NCI-H82 treated with DMSO at 0.1 percent for 48 hours (cell line): ENCODE measurements at regions not wholly inside any gene's neighbourhood (a gene's known extent, or its start where the extent isn't known, plus 50 kb on each side); places are given as distances from the start of the nearest gene placed in this dataset.

Experiments
- DNase-seq: peaks from one replicate; lab custom pipeline; 2025; ENCODE audit not compliant: unreplicated experiment; lab: John Stamatoyannopoulos, UW

DNA sequence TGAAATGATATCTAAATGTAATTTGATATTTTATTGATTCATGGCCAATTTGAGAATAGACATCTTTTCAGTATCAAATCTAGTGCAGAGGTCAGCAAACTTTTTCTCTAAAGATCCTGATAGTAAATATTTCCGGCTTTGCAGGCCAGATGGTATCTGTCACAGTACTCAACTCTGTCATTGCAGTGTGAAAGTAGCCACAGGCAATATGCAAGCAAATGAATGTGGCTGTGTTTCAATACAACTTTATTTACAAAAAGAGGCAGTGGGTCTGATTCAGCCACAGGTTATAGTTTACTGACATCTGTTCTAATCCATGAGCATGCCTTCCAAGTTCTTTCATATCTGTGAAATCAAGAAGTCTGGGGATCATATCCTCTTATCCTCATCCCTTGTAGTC, 221.2 kb downstream of the PRDM2 start:
- no peak for DNase-seq

DNA sequence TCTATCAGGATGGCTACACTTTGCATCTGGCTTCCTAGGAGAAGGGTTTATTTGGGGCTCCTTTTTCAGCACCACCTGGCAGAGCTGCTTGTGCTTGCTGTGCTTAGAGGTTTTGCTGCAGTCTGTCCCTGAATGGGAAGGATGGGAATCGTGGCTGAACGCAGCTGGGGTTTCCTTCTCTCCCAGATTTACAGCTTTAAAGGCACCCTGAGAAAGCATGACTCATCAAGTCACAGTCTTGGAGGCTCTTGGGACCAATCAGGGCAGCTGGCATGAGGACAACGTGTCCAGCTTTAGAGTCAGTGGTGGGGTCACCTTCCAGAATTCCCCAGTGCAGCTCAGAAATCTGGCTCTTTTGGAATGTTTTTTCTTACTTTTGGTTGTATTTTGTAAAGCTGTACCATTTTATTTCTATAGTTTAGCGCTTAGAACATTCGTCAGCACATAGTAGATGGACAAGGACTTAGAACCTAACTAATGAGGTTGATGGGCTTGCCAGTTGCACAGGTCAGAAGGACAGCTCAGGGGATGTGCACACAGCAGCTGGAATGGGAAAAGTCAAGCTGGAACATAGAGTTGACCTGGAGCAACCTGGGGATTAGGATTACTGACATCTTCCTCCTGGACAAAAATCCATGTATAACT, 222.6 kb downstream of the PRDM2 start:
- no peak for DNase-seq

DNA sequence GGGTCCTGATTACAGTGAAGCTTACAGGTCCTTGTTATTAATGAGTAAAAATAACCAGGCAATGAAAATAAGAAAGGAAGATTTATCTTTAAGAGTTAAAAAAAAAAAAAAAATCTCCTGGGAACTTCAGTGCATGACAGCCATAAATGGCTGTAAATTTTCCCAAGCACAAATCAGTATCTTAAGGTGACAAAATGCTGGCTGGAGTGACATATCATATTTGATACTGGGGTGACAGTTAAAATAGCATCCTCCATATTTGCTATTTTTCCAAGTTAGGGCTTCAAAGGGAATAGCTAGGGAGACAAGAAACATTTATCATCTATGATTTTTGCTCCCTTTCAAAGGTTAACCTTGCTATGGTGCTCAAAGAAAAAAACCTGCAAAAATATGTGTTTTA, 226.6 kb downstream of the PRDM2 start:
- no peak for DNase-seq

DNA sequence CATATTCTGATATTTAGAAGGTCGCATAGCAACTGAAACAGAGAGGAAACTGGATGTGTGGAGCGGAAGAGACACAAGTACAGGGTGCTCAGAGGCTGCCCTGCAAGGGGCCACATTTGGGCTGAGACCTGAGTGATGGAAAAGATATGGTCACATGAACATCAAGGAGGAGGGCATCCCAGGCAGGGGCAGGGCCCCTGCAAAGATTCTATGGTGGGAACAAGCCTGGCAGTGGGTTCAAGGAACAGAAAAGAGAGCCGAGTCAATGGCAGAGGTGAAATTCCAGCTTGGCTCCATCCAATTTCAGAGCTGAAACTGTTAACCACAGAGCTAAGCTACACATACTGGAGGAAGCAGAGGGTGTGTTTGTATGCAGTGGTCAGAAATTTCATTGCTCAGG, 227.7 kb downstream of the PRDM2 start:
- DNase-seq: no peak

DNA sequence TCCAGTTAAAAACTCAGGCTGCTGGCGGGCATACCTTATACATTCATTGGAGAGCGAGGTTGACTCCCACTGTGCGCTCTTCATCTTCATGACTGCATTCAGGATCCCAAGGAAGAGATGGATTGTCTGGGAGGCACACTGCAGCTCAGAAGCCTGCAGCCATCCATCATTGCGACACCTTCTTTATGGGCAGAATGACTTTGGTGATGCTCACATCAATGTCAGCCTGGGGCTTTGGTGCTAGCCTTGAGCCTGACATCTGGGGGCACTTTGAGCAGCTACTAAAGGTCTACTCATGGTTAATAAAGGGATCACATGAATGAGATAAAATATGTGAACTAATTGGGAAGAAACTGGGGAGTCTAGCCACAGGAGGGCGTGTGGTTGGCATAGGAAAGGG, 229.3 kb downstream of the PRDM2 start:
- no peak for DNase-seq

DNA sequence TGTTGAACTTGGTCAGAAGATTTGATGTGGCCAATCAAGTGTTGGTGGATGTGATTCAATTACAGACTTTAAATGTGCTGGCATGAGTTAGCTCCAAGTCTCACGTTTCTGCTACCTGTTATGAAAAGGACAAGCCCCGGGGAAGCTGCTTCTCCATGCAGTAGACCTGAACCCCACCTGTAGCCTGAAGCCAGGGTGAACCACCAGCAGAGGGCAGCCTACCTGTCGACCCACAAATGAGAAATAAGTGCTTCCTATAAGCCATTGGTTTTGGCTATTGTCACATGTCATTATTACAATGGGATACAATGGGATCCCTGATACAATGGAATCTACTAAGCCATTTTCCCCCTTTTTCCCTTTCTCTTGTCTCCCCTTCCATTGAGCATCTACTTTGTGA, 230.2 kb downstream of the PRDM2 start:
- DNase-seq: no peak

DNA sequence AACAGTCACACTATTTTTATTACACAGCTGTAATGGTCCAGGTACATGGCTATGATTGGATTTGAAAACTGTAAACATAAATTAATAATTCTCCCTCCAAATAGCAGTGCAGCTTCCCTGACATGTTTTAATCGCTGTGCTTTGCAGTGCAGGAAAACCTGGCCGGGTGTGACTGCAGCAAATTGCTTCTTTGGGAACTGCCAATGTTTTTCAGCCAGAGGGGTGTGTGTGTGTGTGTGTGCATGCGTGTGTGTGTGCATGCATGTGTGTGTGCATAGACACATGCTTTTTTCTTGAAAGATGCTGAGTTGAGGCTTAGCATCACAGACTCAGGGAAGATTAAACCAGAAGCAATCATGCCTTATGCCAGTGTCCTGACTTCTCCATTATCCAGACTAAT, 231.2 kb downstream of the PRDM2 start:
- no peak for DNase-seq

DNA sequence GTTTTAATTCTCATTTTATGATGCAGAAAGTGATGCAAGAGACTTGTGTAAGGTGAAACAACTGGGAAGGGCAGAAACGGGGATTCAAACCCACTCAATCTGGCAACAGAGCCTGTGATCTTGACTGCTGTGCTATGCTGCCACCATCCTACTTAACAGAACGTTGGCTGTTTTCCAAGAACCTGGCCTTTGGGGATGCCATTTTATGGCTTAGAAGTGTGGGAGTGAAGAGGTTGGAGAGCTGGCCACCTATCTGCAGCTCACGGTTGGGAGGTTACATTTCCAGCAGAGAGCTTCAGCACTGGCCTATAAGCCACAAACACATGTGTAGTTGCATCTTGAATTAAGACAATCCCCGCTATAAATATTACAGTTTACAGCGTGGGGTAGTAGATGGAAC, 235.3 kb downstream of the PRDM2 start:
- DNase-seq: no peak

DNA sequence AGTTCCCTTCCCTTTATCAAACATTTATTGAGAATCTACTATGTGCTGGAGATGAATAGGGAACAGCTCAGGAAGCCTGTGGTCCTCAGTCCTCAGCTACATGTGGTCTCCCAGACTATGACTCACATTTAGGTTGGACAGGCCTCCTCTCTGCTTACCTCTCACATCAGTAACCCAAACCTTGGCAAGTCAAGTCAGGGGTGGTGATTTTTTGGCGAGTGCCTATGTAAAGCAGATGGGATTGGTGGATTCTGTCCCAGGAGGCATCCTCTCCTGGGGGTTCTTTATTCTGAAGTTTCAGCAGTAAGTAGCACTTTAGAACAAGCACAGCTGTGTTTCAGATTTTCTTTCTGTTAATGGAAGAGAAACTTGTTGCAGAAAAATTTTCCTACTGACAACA, 241.3 kb downstream of the PRDM2 start:
- no peak for DNase-seq

DNA sequence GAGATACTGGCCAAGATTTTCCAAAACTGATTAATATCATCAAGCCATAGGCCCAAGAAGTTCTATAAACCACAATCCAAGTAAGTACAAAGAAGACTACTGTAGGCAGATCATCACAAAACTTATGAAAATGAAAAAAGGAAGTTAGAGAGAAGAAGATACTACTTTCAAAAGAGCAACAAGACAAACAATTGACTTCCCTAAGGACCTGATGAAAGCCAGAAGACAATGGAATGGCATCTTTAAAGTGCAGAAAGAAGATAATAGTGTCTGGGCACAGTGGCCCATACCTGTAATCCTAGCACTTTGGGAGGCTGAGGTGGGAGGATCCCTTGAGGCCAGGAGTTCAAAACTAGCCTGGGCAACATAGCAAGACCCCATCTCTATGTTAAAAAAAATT, 243.1 kb downstream of the PRDM2 start:
- DNase-seq: no peak

DNA sequence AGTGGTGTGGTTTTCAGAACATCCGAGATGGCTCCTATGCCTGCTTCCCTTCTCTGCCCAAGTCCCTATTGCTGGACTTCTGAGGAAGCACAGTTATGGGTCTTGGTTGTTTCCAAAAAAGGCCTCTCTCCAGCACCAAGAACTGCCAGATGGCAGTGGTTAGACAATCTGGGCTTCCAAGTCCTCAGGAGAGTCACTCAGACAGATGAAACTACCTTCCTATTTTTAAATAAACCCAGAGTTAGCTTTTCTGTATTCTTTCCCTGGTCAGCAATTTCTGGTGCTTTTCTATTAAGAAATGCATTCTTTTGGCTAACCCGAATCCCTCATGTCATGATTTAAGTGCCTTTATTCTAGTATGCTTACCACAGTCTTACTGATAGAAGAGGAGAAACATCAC, 245.9 kb downstream of the PRDM2 start:
- DNase-seq: no peak

DNA sequence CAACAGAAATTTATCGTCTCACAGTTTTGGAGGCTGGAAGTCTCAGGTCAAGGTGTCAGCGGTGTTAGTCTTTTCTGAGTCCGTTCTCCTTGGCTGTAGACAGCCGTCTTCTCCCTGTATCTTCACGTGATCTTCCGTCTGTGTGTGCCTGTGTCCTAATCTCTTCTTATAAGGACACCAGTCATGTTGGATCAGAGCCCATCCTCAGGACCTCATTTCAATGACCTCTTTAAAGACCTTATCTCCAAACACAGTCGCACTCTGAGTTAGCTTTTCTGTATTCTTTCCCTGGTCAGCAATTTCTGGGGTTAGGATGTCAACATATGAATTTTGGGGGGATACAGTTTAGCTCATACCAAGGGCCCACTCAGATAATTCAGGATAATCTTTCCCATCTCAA, 247.7 kb downstream of the PRDM2 start:
- DNase-seq: no peak

DNA sequence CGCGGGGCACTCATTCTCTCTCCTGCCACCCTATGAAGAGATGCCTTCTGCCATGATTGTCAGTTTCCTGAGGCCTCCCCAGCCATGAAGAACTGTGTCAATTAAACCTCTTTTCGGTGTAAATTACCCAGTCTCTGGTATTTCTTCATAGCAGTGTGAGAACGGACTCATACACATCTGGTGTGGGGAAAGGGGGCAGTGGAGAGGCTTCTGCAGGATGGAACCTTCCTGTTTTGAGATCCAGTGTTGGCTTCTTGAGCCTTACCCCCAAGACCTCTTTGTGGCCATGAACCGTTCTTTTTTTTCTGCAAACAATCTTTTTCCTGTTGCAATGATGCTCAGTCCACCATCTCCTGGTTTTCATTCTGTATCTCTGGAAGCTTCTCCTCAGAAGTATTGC, 248.4 kb downstream of the PRDM2 start:
- no peak for DNase-seq

DNA sequence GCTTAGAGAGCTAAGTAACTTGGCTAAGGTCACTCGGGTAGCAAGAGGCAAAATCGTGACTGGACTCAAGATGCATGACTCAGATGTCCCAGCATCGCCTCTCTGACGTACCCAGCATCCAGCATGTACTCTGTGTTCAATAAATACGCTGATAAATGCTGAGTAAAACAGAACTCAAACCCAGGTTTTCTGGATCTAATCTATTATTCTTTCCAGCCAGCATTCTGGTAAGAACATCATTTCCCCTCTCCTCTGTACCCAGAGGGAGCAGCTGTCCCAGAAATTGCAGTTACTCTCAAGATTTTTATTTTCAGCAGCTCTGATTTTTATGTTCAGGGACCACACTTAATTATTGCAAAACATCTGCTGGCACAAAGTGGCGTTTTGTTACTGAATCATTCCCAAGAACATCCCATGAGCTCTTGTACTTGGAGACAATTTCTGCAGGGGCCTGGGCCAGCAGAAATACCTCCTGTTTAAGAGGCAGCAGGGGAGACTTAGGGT, 249.0 kb downstream of the PRDM2 start:
- DNase-seq: no peak

DNA sequence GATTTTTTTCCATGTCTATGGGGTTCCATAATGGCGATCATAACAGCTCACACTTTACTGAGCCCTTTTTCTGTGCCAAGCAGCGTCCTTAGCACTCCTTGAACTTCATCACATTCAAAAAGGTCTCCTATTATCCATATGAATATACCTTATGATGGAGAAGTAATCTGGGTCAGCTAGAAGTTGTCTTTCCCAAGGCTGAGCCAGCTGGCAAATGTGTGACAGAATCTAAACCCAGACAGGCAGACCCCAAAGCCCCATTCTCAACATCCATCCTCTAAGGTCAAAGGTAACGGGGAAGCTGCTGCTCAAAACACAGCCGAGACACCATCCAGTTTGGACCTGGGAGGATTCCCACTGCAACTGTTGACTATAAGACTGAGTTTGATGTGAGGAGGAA, 249.6 kb downstream of the PRDM2 start:
- DNase-seq: no peak

DNA sequence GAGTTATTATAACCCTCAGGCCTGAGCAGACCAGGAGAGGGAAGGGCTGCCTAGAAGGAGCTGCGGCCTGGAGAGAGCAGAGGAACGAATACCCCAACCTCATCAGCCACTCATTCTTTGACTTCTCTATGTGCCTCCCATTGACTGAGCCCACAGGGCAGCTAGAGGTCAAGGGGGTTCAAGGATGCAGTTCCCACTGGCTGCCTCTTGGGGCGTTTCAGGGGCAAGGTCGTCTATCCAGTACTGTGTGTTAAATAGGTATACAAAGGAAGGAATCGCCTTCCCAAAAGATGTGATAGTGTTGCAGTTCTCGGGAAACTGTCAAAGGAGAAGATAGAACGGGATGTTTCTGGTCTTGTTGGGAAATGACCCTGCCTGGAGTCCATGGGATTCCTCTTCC, 250.6 kb downstream of the PRDM2 start:
- no peak for DNase-seq

DNA sequence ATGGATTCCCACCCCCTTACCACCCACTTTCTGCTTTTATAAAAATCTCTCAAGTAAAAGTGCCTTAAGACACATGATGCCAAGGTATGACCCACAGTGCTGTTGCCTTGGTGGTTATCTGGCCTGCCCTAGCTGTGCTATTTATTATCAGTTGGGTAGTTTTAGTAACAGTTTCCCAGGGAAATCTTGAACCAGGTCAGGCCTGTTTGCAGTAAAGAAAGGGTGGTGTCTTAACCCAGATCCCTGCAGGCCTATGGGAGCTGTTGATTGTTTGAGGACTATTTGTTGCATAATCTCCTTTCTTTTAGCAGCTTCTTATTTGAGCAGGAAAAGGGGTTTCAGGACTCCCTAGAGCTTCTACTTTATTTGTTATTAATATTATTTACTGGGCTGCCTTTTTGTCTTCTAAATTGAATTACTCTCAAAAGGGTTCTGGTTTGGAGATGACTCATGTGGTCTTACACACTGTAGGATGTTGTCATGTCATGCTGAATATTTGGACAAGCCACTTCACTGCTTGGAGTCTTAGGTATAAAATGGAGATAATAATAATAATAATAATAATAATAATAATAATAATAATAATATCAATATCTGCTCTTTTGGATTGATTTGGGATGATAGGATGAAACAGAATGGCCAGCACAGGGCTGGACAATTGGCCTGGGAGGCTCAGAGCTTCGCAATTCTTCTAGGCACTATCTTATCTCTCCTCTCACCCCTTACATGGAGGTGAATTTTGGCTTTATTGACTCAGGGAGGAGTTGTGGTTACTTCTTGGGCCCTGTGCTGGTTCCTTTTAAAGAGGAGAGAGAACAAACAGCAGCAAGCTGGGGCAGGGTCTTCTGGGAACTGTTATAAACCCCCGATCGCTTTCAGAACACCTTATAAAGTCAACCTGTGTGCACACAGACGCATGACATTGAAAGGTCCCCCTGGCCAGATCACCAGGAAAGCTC, 252.1 kb downstream of the PRDM2 start:
- no peak for DNase-seq

DNA sequence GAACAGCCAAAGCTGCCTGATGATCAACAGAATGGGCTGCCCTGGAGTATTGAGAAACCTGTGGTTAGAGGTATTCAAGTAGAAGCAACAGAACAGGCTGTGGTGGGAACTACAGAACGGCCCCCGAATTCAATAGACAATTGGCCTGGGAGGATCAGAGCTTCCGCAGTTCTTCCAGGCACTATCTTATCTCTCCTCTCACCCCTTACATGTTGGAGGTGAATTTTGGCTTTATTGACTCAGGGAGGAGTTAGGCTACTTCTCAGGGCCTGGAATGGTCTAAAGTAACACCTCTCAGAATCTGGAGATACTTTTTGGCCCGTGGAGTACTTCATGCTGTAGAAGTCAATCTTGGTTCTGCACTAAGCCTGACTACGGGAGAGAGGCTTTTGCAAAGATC, 253.0 kb downstream of the PRDM2 start:
- DNase-seq: no peak

DNA sequence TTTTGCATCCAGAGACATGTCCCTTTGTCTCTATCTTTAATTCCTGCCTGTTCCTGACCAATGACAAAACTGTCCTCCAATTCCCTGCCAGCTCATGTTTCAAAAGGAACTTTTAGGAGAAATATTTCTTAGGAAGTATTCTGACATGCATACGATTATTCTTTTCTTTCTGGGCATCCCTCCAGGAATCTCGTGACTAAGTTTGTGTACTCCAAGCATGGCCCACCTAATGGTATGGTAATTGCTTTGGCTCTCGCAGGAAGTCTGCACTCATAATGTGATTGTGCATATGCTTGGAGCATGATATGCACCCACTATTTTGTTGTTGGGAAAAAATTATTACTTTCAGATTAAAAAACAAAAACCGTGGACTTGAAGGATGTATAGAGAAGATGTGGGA, 256.4 kb downstream of the PRDM2 start:
- no peak for DNase-seq

DNA sequence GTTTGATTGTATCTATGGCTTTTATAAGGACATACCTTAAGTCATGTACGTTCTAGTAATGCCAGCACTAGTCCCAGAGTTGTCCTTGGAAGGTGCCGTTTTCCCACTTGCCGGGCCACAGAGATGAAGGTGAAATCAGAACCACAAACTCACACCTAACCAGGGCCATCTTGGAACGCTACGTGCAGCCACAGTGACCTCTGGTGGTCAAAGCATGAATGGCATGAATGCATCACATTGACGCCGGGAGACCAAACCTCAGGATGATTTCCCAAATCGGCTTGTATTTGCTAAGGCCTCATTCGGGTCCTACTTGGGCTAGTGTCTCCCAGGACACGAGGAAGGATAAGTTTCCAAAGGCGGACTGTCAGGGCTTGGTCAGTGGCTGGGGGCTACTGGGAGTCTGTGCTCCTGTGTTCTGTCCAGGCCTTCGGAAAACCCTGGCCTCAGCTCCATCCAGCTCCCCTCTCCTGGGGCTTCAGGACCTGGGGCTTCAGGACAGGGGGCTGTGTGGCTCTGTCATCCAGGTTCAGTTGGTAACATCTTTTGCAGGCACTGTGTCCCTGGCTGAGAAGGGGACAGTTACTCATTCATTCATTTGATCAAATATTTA, 260.5 kb downstream of the PRDM2 start:
- DNase-seq: no peak

DNA sequence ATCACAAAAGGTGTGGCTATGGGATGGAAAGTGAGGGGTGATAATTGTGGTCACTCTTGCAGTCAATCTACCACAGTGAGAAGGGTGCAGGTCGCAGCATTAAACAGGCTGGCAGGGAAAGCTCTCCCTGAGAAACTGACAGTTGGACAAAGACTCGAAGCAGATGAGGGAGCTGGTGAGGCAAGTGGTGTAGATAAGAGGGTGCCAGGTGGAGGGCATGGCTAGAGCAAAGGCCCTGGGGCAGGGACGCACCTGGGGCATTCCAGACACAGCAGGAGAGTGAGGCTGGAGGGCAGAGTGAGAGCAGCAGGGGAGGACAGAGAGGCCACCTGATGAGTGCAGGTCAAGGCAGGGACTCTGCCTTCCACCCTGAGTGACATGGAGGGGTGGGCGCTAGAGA, 264.8 kb downstream of the PRDM2 start:
- DNase-seq: no peak

DNA sequence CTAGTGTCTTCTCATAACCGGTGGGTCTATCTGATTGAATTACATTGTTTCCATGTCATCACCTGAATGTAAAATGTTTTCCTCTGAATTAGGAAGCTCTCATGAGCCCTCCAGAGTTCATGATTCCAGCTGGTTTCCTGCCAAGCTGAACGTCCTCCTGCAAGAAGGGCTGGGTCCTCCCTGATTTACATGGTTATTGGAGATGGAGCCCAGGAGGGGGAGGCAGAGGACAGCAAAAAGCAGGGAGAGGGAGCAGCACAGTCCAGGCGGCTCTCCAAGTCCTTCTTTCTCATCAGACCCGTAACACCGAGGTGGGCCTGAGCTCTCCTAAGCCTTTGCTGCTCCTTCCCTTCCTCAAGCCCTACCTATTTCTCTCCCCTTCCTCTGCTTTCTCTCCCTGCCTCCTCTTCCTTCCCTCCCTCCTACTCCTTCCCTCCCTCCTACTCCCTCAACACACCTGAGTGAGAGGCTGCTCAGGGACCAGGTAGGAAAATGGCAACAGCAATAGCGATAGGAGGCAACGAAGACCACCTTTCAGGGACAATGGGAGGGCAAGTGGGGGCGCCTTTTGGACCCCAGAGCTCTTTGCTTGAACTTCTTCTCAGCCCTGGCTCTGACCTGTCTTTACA, 265.9 kb downstream of the PRDM2 start:
- peak; percentile 4 for DNase-seq
